ENCODE measurements at regions not wholly inside any gene's neighbourhood (a gene's known extent, or its start where the extent isn't known, plus 50 kb on each side); places are given as distances from the start of the nearest gene placed in this dataset.

DNA sequence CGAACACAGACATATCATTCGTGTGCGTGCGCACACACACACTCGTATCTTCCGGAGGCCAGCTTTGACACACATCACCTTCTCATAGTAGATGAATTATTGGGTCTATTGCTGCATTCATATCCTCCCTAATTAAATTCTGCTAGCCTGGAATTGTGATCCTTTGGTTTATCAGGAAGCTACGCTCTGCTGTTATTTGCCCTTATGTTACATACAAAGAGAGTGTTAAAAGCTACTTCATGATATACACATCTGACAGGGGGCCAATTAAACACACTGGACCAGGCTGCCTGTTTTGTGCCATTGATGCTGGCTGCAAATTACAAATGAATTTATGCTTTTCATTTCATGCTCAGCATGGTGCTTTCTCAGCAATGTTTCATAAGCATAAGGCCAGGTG lies 252.0 kb downstream of the RHOU start:
- TF ChIP-seq CTCF (IDR thresholded peaks at IDR 0.05) (no peak), POLR2A (IDR thresholded peaks at IDR 0.05) (no peak)
